Effector memory CD4-positive, alpha-beta T cell (primary cell): ENCODE measurements at regions not wholly inside any gene's neighbourhood (a gene's known extent, or its start where the extent isn't known, plus 50 kb on each side); places are given as distances from the start of the nearest gene placed in this dataset.
"Not testable (repeated sequence)": the region's sequence is repeated elsewhere in the genome, so short reads cannot be mapped to it uniquely, and the experiment has no call there.

Experiments
- DNase-seq, 3 donors: peaks; one replicate each; pipeline ENCODE4 v3.0.0-alpha.2; 2020
- H3K27ac ChIP-seq: 2 replicates; pipeline ENCODE4 v1.7.0; 2013; ENCODE audit warnings: mild to moderate bottlenecking, low read length, moderate library complexity; ENCODE audit not compliant: insufficient read depth, poor library complexity, severe bottlenecking
- H3K27me3 ChIP-seq: replicated peaks from 2 replicates; pipeline ENCODE4 v1.7.0; 2013; ENCODE audit warnings: mild to moderate bottlenecking, low read length; ENCODE audit not compliant: insufficient read depth, control insufficient read depth, poor library complexity, severe bottlenecking
- H3K36me3 ChIP-seq: 2 replicates; pipeline ENCODE4 v1.7.0; 2013; ENCODE audit warnings: mild to moderate bottlenecking, low read length, moderate library complexity; ENCODE audit not compliant: control insufficient read depth, insufficient read depth
- H3K4me1 ChIP-seq: 2 replicates; pipeline ENCODE4 v1.7.0; 2013; ENCODE audit warnings: low read length, mild to moderate bottlenecking; ENCODE audit not compliant: control insufficient read depth, insufficient read depth, poor library complexity, severe bottlenecking
- H3K4me3 ChIP-seq: 2 replicates; pipeline ENCODE4 v1.7.0; 2013; ENCODE audit warnings: low read length, low read depth, mild to moderate bottlenecking; ENCODE audit not compliant: insufficient read depth, poor library complexity, severe bottlenecking
- H3K9me3 ChIP-seq: 2 replicates; pipeline ENCODE4 v1.7.0; 2013; ENCODE audit warnings: mild to moderate bottlenecking, low read length, moderate library complexity; ENCODE audit not compliant: control insufficient read depth

- Histone ChIP-seq H3K9me3 (no peaks in the 10 kb centered on the region), H3K27me3 (no peaks in the 10 kb centered on the region), H3K4me1 (no peaks in the 10 kb centered on the region), H3K4me3 (no peak overlapping the region), H3K36me3 (no peaks in the 10 kb centered on the region), H3K27ac (no peak overlapping the region)
- DNase-seq, result no peak
These were observed 1011.7 kb upstream of the GYPC start for GRCh38 chr2:125644257-125644656.

DNA sequence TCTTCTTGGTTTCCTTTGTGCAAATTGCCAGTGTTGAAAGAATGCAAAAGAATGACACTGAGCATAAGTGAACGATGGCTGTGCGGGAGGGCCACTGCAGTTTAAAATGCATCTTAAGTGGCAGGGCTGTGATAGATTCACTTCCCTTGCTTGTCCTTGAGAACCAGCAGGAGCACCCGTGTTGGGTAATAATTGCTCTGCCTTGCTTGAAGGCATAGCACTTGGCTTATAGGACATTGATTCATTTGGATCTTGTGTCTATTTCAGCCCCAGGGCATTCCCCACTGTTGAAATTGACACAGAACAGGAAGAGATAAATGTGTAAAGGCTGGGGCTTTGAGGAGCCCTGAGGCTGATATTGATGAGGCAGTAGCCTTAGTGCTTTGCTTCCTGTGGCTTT, 1003.7 kb upstream of the GYPC start:
- Histone ChIP-seq H3K4me1 (no peaks in the 10 kb centered on the region), H3K27me3 (no peaks in the 10 kb centered on the region), H3K4me3 (no peak overlapping the region), H3K27ac (no peak overlapping the region), H3K9me3 (no peaks in the 10 kb centered on the region), H3K36me3 (no peaks in the 10 kb centered on the region)
- no peak for DNase-seq

DNA sequence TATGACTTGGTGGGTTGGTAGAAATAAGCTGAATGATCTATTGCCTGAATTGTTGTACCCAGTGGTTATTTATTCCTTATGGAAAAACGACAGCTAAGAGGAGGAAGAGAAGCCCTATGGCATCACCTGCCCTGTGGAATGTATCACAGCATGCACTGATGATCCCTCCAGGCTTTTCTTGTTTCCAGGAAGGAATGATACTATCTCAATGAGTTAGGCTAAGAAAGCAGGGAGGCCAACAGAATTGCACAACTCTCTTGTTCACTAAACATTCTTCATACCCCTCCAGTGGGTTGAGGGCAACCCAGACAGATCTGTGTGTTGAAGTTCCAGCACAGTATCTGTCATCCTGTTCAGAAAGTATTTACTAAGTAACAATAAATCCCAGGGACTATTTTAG, 1001.7 kb upstream of the GYPC start:
- Histone ChIP-seq H3K36me3 (no peaks in the 10 kb centered on the region), H3K4me3 (no peak overlapping the region), H3K4me1 (no peaks in the 10 kb centered on the region), H3K27ac (no peak overlapping the region), H3K27me3 (no peaks in the 10 kb centered on the region), H3K9me3 (no peaks in the 10 kb centered on the region)
- DNase-seq, result no peak

GRCh38 chr2:125656190-125656589, 999.8 kb upstream of the GYPC start:
- Histone ChIP-seq H3K27ac (no peak overlapping the region), H3K4me3 (no peak overlapping the region), H3K36me3 (no peaks in the 10 kb centered on the region), H3K9me3 (no peaks in the 10 kb centered on the region), H3K4me1 (no peaks in the 10 kb centered on the region), H3K27me3 (no peaks in the 10 kb centered on the region)
- DNase-seq, result no peak

DNA sequence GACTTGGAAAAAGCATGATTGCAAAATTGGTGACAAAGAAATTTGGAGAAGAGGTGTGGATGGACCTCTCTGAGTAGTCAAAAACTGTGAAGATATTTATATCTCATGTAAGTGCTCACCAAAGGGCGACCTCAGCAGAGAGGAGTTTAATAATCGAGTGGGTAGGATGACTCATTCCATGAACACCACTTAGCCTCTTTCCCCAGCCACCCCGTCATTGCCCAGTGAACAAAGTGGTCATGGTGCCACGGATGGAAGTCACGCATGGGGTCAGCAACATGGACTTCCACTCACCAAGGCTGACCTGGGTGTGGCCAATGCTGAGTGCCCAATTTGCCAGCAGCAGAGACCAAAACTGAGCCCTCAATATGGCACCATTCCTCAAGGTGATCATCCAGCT, 997.4 kb upstream of the GYPC start:
- no peaks in the 10 kb centered on the region for H3K9me3 ChIP-seq
- no peak for DNase-seq
- no peak overlapping the region for H3K4me3 ChIP-seq

GRCh38 chr2:125660369-125660768, 995.6 kb upstream of the GYPC start:
- H3K9me3 ChIP-seq, H3K4me3 ChIP-seq, H3K4me1 ChIP-seq, H3K27ac ChIP-seq, H3K36me3 ChIP-seq, H3K27me3 ChIP-seq, DNase-seq: not testable (repeated sequence)

More for the DNA sequence above, 997.4 kb upstream of the GYPC start:
- H3K27ac ChIP-seq, result no peak overlapping the region
- no peaks in the 10 kb centered on the region for H3K27me3 ChIP-seq
- H3K36me3 ChIP-seq, result no peaks in the 10 kb centered on the region
- H3K4me1 ChIP-seq, result no peaks in the 10 kb centered on the region

GRCh38 chr2:125667630-125668029, 988.3 kb upstream of the GYPC start:
- no peaks in the 10 kb centered on the region for H3K27me3 ChIP-seq
- no peak overlapping the region for H3K4me3 ChIP-seq
- no peaks in the 10 kb centered on the region for H3K36me3 ChIP-seq
- H3K4me1 ChIP-seq, result no peaks in the 10 kb centered on the region
- H3K9me3 ChIP-seq, result no peaks in the 10 kb centered on the region
- H3K27ac ChIP-seq, result no peak overlapping the region
- no peak for DNase-seq

GRCh38 chr2:125679903-125680302, 976.1 kb upstream of the GYPC start:
- Histone ChIP-seq H3K27me3 (no peaks in the 10 kb centered on the region), H3K27ac (no peak overlapping the region), H3K4me3 (no peak overlapping the region)

DNA sequence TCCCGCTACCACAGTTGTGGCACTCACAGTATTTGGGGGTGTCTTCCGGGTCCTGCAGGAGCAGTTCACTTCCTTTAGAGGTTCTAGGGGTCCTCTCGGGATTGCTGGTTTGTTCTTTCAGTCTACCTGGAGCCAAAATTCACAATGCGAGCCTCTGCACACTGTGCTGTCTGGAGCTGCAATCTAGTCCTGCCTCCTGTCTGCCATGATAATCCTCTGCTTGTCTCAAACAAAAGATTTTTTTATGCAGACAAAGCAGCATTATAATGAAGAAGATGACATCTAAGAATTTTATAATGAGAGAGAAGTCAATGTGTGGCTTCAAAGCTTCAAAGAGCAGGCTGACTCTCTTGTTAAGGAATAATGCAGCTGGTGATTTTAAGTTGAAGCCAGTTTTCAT, 975.1 kb upstream of the GYPC start:
- H3K4me1 ChIP-seq, result no peaks in the 10 kb centered on the region
- no peak for DNase-seq
- H3K27me3 ChIP-seq, result no peaks in the 10 kb centered on the region
- no peaks in the 10 kb centered on the region for H3K36me3 ChIP-seq
- no peak overlapping the region for H3K27ac ChIP-seq
- no peaks in the 10 kb centered on the region for H3K9me3 ChIP-seq
- H3K4me3 ChIP-seq, result no peak overlapping the region

More at GRCh38 chr2:125679903-125680302, 976.1 kb upstream of the GYPC start:
- H3K9me3 ChIP-seq, result no peaks in the 10 kb centered on the region
- no peak for DNase-seq
- no peaks in the 10 kb centered on the region for H3K36me3 ChIP-seq
- no peaks in the 10 kb centered on the region for H3K4me1 ChIP-seq

GRCh38 chr2:125681576-125681975, 974.4 kb upstream of the GYPC start:
- Histone ChIP-seq H3K4me3 (no peak overlapping the region), H3K4me1 (no peaks in the 10 kb centered on the region), H3K27me3 (no peaks in the 10 kb centered on the region), H3K27ac (no peak overlapping the region), H3K9me3 (no peaks in the 10 kb centered on the region), H3K36me3 (no peaks in the 10 kb centered on the region)
- no peak for DNase-seq
